IPS-15b (cell line): ENCODE measurements at regions not wholly inside any gene's neighbourhood (a gene's known extent, or its start where the extent isn't known, plus 50 kb on each side); places are given as distances from the start of the nearest gene placed in this dataset.
A peak's percentile ranks its signal among the peaks of the same experiment; 100 is the strongest.

Source experiments
- H3K27me3 ChIP-seq: one replicate; pipeline ENCODE4 v1.6.1; 2013; ENCODE audit warnings: low read length; ENCODE audit not compliant: control insufficient read depth, insufficient read depth
- H3K36me3 ChIP-seq: one replicate; pipeline ENCODE4 v1.6.1; 2013; ENCODE audit warnings: low read length; ENCODE audit not compliant: control insufficient read depth, insufficient read depth
- H3K4me1 ChIP-seq: one replicate; pipeline ENCODE4 v1.6.1; 2013; ENCODE audit warnings: mild to moderate bottlenecking, low read length; ENCODE audit not compliant: control insufficient read depth, insufficient read depth
- H3K4me3 ChIP-seq: one replicate; pipeline ENCODE4 v1.5.1; 2013; ENCODE audit warnings: low read depth, low read length
- H3K9ac ChIP-seq: one replicate; pipeline ENCODE4 v1.6.1; 2013; ENCODE audit warnings: low read depth, mild to moderate bottlenecking, low read length
- H3K9me3 ChIP-seq: one replicate; pipeline ENCODE4 v1.6.1; 2013; ENCODE audit warnings: mild to moderate bottlenecking, low read length; ENCODE audit not compliant: control insufficient read depth, insufficient read depth

GRCh38 chr1:39130325-39130724 is 74.2 kb upstream of the MACF1 start:
- Histone ChIP-seq H3K4me3 (no peak overlapping the region), H3K4me1 (peaks cover 39% of the 10 kb centered on the region), H3K36me3 (no peaks in the 10 kb centered on the region), H3K9ac (no peak overlapping the region), H3K9me3 (no peaks in the 10 kb centered on the region), H3K27me3 (no peaks in the 10 kb centered on the region)

- Histone ChIP-seq H3K9ac (no peak overlapping the region), H3K9me3 (no peaks in the 10 kb centered on the region), H3K27me3 (no peaks in the 10 kb centered on the region), H3K4me3 (no peak overlapping the region), H3K36me3 (no peaks in the 10 kb centered on the region), H3K4me1 (peaks cover 39% of the 10 kb centered on the region)
Measured at GRCh38 chr1:39131940-39132339, 72.6 kb upstream of the MACF1 start.

- no peaks in the 10 kb centered on the region for H3K36me3 ChIP-seq
Measured at GRCh38 chr1:39132505-39133339, 71.8 kb upstream of the MACF1 start.

GRCh38 chr1:39133340-39133684 is 71.2 kb upstream of the MACF1 start:
- Histone ChIP-seq H3K9ac (no peak overlapping the region), H3K36me3 (no peaks in the 10 kb centered on the region), H3K27me3 (no peaks in the 10 kb centered on the region), H3K4me3 (no peak overlapping the region), H3K4me1 (peaks cover 39% of the 10 kb centered on the region), H3K9me3 (no peaks in the 10 kb centered on the region)

More at GRCh38 chr1:39132505-39133339, 71.8 kb upstream of the MACF1 start:
- no peaks in the 10 kb centered on the region for H3K27me3 ChIP-seq
- H3K4me1 ChIP-seq = peaks cover 39% of the 10 kb centered on the region
- no peaks in the 10 kb centered on the region for H3K9me3 ChIP-seq
- peak overlapping the region; percentile 16 for H3K4me3 ChIP-seq
- peak overlapping the region; percentile 38 for H3K9ac ChIP-seq

GRCh38 chr1:39134768-39135333 is 69.6 kb upstream of the MACF1 start:
- H3K4me1 ChIP-seq = peaks cover 28% of the 10 kb centered on the region

GRCh38 chr1:39136638-39137037 is 67.9 kb upstream of the MACF1 start:
- peaks cover 25% of the 10 kb centered on the region for H3K4me1 ChIP-seq
- H3K9ac ChIP-seq = no peak overlapping the region
- H3K4me3 ChIP-seq = no peak overlapping the region
- H3K36me3 ChIP-seq = no peaks in the 10 kb centered on the region
- no peaks in the 10 kb centered on the region for H3K27me3 ChIP-seq
- no peaks in the 10 kb centered on the region for H3K9me3 ChIP-seq

More at GRCh38 chr1:39134768-39135333, 69.6 kb upstream of the MACF1 start:
- Histone ChIP-seq H3K36me3 (no peaks in the 10 kb centered on the region), H3K27me3 (no peaks in the 10 kb centered on the region), H3K4me3 (no peak overlapping the region), H3K9ac (no peak overlapping the region), H3K9me3 (no peaks in the 10 kb centered on the region)

- H3K9ac ChIP-seq = no peak overlapping the region
- H3K4me1 ChIP-seq = peaks cover 22% of the 10 kb centered on the region
- no peaks in the 10 kb centered on the region for H3K9me3 ChIP-seq
- H3K36me3 ChIP-seq = no peaks in the 10 kb centered on the region
- H3K27me3 ChIP-seq = no peaks in the 10 kb centered on the region
- no peak overlapping the region for H3K4me3 ChIP-seq
Measured at GRCh38 chr1:39139723-39140360, 64.7 kb upstream of the MACF1 start.

- Histone ChIP-seq H3K4me3 (no peak overlapping the region), H3K9ac (no peak overlapping the region), H3K9me3 (no peaks in the 10 kb centered on the region), H3K4me1 (peaks cover 22% of the 10 kb centered on the region), H3K36me3 (no peaks in the 10 kb centered on the region), H3K27me3 (no peaks in the 10 kb centered on the region)
Measured at GRCh38 chr1:39141925-39142324, 62.6 kb upstream of the MACF1 start.

GRCh38 chr1:39142401-39143060 is 62.0 kb upstream of the MACF1 start:
- Histone ChIP-seq H3K9ac (no peak overlapping the region), H3K4me3 (no peak overlapping the region), H3K4me1 (peaks cover 22% of the 10 kb centered on the region), H3K36me3 (no peaks in the 10 kb centered on the region), H3K9me3 (no peaks in the 10 kb centered on the region), H3K27me3 (no peaks in the 10 kb centered on the region)

GRCh38 chr1:39144924-39145323 is 59.6 kb upstream of the MACF1 start:
- H3K4me1 ChIP-seq = peaks cover 27% of the 10 kb centered on the region
- no peaks in the 10 kb centered on the region for H3K27me3 ChIP-seq
- no peaks in the 10 kb centered on the region for H3K9me3 ChIP-seq
- H3K36me3 ChIP-seq = no peaks in the 10 kb centered on the region
- no peak overlapping the region for H3K9ac ChIP-seq
- H3K4me3 ChIP-seq = no peak overlapping the region

GRCh38 chr1:39145331-39145965 is 59.0 kb upstream of the MACF1 start:
- H3K36me3 ChIP-seq = no peaks in the 10 kb centered on the region
- peaks cover 30% of the 10 kb centered on the region for H3K4me1 ChIP-seq
- no peaks in the 10 kb centered on the region for H3K9me3 ChIP-seq
- H3K9ac ChIP-seq = no peak overlapping the region
- H3K27me3 ChIP-seq = no peaks in the 10 kb centered on the region
- no peak overlapping the region for H3K4me3 ChIP-seq
